ENCODE measurements at regions not wholly inside any gene's neighbourhood (a gene's known extent, or its start where the extent isn't known, plus 50 kb on each side); places are given as distances from the start of the nearest gene placed in this dataset.

DNA sequence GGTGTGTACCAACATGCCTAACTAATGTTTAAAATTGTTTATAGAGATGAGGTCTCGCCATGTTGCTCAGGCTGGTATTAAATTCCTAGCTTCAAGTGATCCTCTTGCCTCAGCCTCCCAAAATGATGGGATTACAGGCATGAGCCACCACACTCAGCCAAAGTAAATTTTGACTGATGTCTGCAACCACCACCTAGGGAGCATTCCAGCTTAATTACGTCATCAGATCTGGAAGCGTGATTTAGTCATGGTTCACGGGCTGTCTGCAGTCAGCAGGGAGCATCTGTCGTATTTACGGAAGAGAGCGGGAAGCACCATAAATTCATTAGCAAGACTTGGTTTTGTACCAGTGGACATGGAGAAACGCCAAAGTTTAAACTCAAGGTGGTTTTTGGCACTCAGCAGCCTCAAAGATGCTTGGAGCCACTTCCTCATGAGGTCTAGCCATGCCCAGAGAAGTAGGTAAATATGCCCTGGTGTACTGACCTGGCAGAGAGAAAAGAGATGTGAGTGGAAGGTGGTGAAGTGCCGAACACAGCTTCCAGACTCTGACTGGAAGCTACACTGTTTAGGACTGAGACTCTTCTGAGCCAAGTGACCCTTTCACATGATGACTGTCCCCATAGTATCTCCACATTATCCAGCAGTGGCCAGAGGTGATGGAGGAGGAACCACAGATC lies 60.8 kb upstream of the SLC35F3 start:
- TF ChIP-seq CTCF (IDR thresholded peaks at IDR 0.05) (no peak), EZH2 (IDR thresholded peaks at IDR 0.05) (no peak)

Data from neural progenitor cell (in vitro differentiated cells).